Left forelimb (tissue), 1 donor: ENCODE measurements at regions not wholly inside any gene's neighbourhood (a gene's known extent, or its start where the extent isn't known, plus 50 kb on each side); places are given as distances from the start of the nearest gene placed in this dataset.
"Not testable (repeated sequence)": the region's sequence is repeated elsewhere in the genome, so short reads cannot be mapped to it uniquely, and the experiment has no call there.

ENCODE experiments used
- DNase-seq: peaks from one replicate; pipeline ENCODE4 v3.0.0-alpha.2; 2018; ENCODE audit warnings: low spot score

- no peak for DNase-seq
Observed at GRCh38 chr4:28402751-28403150, 1542.1 kb downstream of the STIM2 start.

GRCh38 chr4:28421221-28421620 lies 1560.6 kb downstream of the STIM2 start:
- no peak for DNase-seq

- no peak for DNase-seq
Observed at GRCh38 chr4:28426251-28426650, 1565.6 kb downstream of the STIM2 start.

GRCh38 chr4:28427306-28428085 lies 1566.9 kb downstream of the STIM2 start:
- no peak for DNase-seq

- DNase-seq, result no peak
Observed at GRCh38 chr4:28432348-28433025, 1571.8 kb downstream of the STIM2 start.

GRCh38 chr4:28435314-28435713 lies 1574.7 kb downstream of the STIM2 start:
- DNase-seq, result no peak

- DNase-seq, result no peak
Observed at GRCh38 chr4:28436191-28437080, 1575.8 kb downstream of the STIM2 start.

- no peak for DNase-seq
Observed at GRCh38 chr4:28443371-28443770, 1582.7 kb downstream of the STIM2 start.

GRCh38 chr4:28443801-28444412 lies 1583.3 kb downstream of the STIM2 start:
- DNase-seq, result no peak

GRCh38 chr4:28444886-28445496 lies 1584.3 kb downstream of the STIM2 start:
- no peak for DNase-seq

- no peak for DNase-seq
Observed at GRCh38 chr4:28449085-28449484, 1588.4 kb downstream of the STIM2 start.

- DNase-seq, result no peak
Observed at GRCh38 chr4:28451346-28451745, 1590.7 kb downstream of the STIM2 start.

- no peak for DNase-seq
Observed at GRCh38 chr4:28462766-28463700, 1602.4 kb downstream of the STIM2 start.

GRCh38 chr4:28464823-28465222 lies 1604.2 kb downstream of the STIM2 start:
- DNase-seq, result no peak

GRCh38 chr4:28466886-28467285 lies 1606.2 kb downstream of the STIM2 start:
- not testable (repeated sequence) for DNase-seq

- DNase-seq, result no peak
Observed at GRCh38 chr4:28469387-28469786, 1608.7 kb downstream of the STIM2 start.

GRCh38 chr4:28469886-28470285 lies 1609.2 kb downstream of the STIM2 start:
- no peak for DNase-seq

- no peak for DNase-seq
Observed at GRCh38 chr4:28475381-28475780, 1614.7 kb downstream of the STIM2 start.

- no peak for DNase-seq
Observed at GRCh38 chr4:28479666-28480065, 1619.0 kb downstream of the STIM2 start.

- no peak for DNase-seq
Observed at GRCh38 chr4:28481565-28481964, 1620.9 kb downstream of the STIM2 start.
